GM18861 (cell line): ENCODE measurements at regions not wholly inside any gene's neighbourhood (a gene's known extent, or its start where the extent isn't known, plus 50 kb on each side); places are given as distances from the start of the nearest gene placed in this dataset.
"Not testable (repeated sequence)": the region's sequence is repeated elsewhere in the genome, so short reads cannot be mapped to it uniquely, and the experiment has no call there.

Experiments used
- ATAC-seq: cut with Tn5 transposase; IDR thresholded peaks from one replicate; pipeline ENCODE4 v1.9.1; 2021; ENCODE audit not compliant: unreplicated experiment

GRCh38 chr6:3920321-3920720 lies 71.1 kb downstream of the FAM50B start:
- no peak for ATAC-seq

- no peak for ATAC-seq
Observed at GRCh38 chr6:3921663-3922062, 72.5 kb downstream of the FAM50B start.

GRCh38 chr6:3922619-3923018 lies 73.4 kb downstream of the FAM50B start:
- ATAC-seq, result not testable (repeated sequence)

GRCh38 chr6:3925223-3926149 lies 76.3 kb downstream of the FAM50B start:
- ATAC-seq, result not testable (repeated sequence)

- no peak for ATAC-seq
Observed at GRCh38 chr6:3926150-3926482, 76.9 kb downstream of the FAM50B start.

GRCh38 chr6:3928111-3928510 lies 78.9 kb downstream of the FAM50B start:
- no peak for ATAC-seq

- ATAC-seq, result no peak
Observed at GRCh38 chr6:3929281-3929798, 80.2 kb downstream of the FAM50B start.

GRCh38 chr6:3937438-3937837 lies 88.3 kb downstream of the FAM50B start:
- no peak for ATAC-seq

- no peak for ATAC-seq
Observed at GRCh38 chr6:3938715-3939367, 89.7 kb downstream of the FAM50B start.

GRCh38 chr6:3939368-3939958 lies 90.3 kb downstream of the FAM50B start:
- no peak for ATAC-seq

GRCh38 chr6:3939964-3940363 lies 90.8 kb downstream of the FAM50B start:
- ATAC-seq, result no peak

GRCh38 chr6:3940703-3941102 lies 91.5 kb downstream of the FAM50B start:
- ATAC-seq, result no peak

- ATAC-seq, result no peak
Observed at GRCh38 chr6:3943331-3943765, 94.2 kb downstream of the FAM50B start.

GRCh38 chr6:3944246-3944645 lies 95.1 kb downstream of the FAM50B start:
- no peak for ATAC-seq

- ATAC-seq, result no peak
Observed at GRCh38 chr6:3946778-3947177, 97.6 kb downstream of the FAM50B start.

GRCh38 chr6:3948866-3949265 lies 99.7 kb downstream of the FAM50B start:
- no peak for ATAC-seq

GRCh38 chr6:3949521-3949920 lies 100.3 kb downstream of the FAM50B start:
- ATAC-seq, result no peak

- ATAC-seq, result no peak
Observed at GRCh38 chr6:3956054-3956453, 106.9 kb downstream of the FAM50B start.

GRCh38 chr6:3957321-3957720 lies 108.1 kb downstream of the FAM50B start:
- ATAC-seq, result no peak

- no peak for ATAC-seq
Observed at GRCh38 chr6:3958255-3958654, 109.1 kb downstream of the FAM50B start.

GRCh38 chr6:3959385-3959784 lies 110.2 kb downstream of the FAM50B start:
- ATAC-seq, result no peak
